WI38 (cell line): ENCODE measurements at regions not wholly inside any gene's neighbourhood (a gene's known extent, or its start where the extent isn't known, plus 50 kb on each side); places are given as distances from the start of the nearest gene placed in this dataset.
"Not testable (repeated sequence)": the region's sequence is repeated elsewhere in the genome, so short reads cannot be mapped to it uniquely, and the experiment has no call there.

Experiments used
- H3K4me3 ChIP-seq: 2 replicates; pipeline ENCODE4 v1.5.1; 2011; ENCODE audit warnings: low read depth, mild to moderate bottlenecking, control low read depth, low read length
- TF ChIP-seq, protein P1 (sequence below): IDR thresholded peaks from 2 replicates; pipeline ENCODE4 v1.5.1; 2012; ENCODE audit warnings: low read depth, mild to moderate bottlenecking, control low read depth, low read length

- TF ChIP-seq, protein P1, sequence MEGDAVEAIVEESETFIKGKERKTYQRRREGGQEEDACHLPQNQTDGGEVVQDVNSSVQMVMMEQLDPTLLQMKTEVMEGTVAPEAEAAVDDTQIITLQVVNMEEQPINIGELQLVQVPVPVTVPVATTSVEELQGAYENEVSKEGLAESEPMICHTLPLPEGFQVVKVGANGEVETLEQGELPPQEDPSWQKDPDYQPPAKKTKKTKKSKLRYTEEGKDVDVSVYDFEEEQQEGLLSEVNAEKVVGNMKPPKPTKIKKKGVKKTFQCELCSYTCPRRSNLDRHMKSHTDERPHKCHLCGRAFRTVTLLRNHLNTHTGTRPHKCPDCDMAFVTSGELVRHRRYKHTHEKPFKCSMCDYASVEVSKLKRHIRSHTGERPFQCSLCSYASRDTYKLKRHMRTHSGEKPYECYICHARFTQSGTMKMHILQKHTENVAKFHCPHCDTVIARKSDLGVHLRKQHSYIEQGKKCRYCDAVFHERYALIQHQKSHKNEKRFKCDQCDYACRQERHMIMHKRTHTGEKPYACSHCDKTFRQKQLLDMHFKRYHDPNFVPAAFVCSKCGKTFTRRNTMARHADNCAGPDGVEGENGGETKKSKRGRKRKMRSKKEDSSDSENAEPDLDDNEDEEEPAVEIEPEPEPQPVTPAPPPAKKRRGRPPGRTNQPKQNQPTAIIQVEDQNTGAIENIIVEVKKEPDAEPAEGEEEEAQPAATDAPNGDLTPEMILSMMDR, result no peak
- H3K4me3 ChIP-seq, result no peak overlapping the region
Measured at GRCh38 chr3:161690299-161690620, 193.7 kb downstream of the OTOL1 start.

GRCh38 chr3:161691677-161692076 lies 195.1 kb downstream of the OTOL1 start:
- H3K4me3 ChIP-seq, result no peak overlapping the region
- TF ChIP-seq, protein P1, result no peak

GRCh38 chr3:161694682-161695564 lies 198.3 kb downstream of the OTOL1 start:
- no peak overlapping the region for H3K4me3 ChIP-seq
- TF ChIP-seq, protein P1, result no peak

DNA sequence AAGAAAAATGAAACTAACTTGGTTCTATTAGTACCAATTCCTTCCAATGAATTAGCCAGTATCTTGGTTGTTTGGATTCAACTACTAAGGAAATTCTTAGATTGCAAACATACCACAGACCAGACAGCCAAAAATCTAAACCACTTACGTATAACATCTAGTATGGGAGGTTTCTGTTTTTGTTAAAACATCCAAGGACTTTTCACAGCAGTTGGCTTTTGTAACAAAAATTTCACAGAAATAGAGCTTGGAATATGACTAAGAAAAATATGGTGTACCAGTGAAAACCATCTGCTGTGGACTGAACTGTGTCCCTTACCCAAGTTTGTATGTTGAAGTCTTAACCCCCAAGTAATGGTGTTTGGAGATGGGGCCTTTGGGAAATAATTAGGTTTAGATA lies 199.2 kb downstream of the OTOL1 start:
- no peak overlapping the region for H3K4me3 ChIP-seq
- TF ChIP-seq, protein P1, result no peak

- TF ChIP-seq, protein P1, result no peak
- no peak overlapping the region for H3K4me3 ChIP-seq
Measured at GRCh38 chr3:161700998-161701397, 204.4 kb downstream of the OTOL1 start.

GRCh38 chr3:161707253-161707652 lies 210.6 kb downstream of the OTOL1 start:
- H3K4me3 ChIP-seq, result not testable (repeated sequence)

DNA sequence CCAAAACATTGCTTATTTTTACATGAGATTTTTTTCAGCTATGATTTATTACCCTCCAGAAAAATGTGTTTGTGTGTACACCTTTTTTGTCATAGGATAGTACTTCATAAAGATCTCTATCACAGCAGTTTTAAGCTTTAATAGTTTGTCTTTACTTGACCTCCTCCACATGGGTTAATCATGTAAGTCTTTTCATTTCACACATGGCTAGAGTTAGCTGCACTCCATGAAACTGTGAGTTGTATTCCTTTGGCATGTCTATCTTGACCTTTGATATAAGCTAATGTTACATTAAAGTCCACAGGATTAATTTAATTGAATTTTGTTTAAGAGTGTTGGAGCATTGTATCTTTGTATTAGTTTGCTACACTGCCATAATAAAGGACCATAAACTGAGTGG lies 217.1 kb downstream of the OTOL1 start:
- TF ChIP-seq, protein P1, result no peak
- H3K4me3 ChIP-seq, result no peak overlapping the region

- TF ChIP-seq, protein P1, result no peak
- no peak overlapping the region for H3K4me3 ChIP-seq
Measured at GRCh38 chr3:161731968-161732367, 235.4 kb downstream of the OTOL1 start.
